HG03060 (cell line): ENCODE measurements at regions not wholly inside any gene's neighbourhood (a gene's known extent, or its start where the extent isn't known, plus 50 kb on each side); places are given as distances from the start of the nearest gene placed in this dataset.
"Not testable (repeated sequence)": the region's sequence is repeated elsewhere in the genome, so short reads cannot be mapped to it uniquely, and the experiment has no call there.

Experiments used
- ATAC-seq: cut with Tn5 transposase; IDR thresholded peaks from one replicate; pipeline ENCODE4 v1.9.1; 2021; ENCODE audit warnings: low read depth, moderate number of reproducible peaks; ENCODE audit not compliant: unreplicated experiment

DNA sequence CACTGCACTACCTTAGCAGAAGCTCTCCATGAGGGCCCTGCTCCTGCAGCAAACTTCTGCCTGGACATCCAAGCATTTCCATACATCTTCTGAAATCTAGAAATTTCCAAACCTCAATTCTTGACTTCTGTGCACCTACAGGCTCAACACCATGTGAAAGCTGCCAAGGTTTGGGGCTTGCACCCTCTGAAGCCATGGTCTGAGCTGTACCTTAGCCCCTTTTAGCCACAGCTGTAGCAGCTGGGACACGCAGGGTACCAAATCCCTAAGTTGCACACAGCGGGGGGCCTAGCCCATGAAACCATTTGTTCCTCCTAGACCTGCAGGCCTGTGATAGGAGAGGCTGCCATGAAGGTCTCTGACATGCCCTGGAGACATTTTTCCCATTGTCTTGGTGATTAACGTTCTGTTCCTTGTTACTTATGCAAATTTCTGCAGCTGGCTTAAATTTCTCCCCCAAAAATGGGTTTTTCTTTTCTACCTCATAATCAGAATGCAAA is 102.7 kb downstream of the EN1 start:
- ATAC-seq: not testable (repeated sequence)

DNA sequence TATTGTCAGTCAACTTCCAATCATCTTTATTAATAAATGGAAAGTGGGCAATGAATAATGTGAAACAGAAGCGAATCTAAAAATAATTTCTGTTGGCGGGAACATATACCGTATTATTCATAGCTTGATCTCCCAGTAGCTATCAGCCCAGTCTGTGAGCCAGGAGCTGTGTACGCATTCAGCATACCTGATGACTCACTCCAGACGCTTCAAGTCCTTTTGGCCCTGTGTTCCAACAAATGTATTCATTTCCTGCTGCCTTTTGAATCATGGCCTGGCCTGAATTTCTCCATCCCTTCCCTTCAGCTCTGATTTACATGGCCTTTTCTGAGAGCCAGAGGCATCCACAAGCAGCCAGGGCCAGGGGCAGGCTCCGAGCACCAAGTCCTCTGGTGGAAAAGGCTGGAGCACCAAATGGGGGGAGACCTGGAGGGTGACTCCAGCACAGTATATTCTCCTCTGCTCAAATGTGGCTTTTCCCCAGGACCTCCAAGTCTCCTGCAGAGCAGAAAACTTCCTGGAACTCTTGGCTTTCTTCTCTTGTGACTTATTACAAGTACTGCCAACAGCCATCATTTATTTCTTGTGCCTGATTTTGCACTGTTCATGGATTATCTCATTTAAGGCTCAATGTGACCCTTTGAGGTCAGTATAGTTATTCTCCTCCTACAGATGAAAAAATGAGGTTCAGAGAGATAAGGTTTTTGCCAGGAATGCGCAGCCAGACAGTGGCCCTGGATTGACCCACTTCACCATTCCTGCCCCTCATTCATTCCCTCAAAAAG is 108.7 kb downstream of the EN1 start:
- ATAC-seq: no peak

DNA sequence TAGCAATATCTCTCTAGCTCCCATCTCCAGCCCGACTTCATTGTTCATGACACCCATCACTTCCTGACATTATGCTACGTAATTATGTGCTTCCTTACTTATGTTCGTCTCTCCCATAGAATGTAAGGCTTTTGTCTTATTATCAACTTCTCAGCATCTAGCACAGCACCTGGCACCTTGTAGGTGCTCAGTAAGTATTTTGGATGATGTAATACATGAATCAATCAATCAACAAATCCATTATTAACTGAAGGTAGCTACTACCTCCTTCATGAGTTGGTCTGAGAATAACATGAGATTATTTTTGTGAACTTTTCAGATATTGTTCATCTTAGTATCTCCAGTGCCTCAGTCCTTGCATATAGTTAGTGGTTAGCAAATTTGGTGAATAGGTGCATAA is 109.3 kb downstream of the EN1 start:
- ATAC-seq: no peak

DNA sequence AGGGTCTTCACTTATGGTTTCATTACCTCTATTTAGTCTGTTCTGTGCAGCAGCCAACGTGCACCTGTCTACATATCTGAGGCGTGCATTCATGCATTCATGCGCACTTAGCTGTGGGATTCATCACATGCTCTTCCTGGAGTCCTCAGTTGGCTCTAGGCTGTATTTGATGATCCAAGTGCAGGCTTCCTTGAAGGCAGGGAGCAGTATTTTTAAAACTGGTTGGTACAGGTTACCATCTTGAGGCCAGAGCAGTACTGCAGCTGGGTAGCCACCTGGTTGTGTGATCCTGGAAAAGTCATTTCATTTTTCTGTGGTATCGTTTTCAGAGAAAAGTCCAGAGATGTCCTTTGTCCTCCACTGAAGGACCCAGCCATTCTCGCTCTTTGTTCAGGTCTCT is 109.8 kb downstream of the EN1 start:
- ATAC-seq: no peak

DNA sequence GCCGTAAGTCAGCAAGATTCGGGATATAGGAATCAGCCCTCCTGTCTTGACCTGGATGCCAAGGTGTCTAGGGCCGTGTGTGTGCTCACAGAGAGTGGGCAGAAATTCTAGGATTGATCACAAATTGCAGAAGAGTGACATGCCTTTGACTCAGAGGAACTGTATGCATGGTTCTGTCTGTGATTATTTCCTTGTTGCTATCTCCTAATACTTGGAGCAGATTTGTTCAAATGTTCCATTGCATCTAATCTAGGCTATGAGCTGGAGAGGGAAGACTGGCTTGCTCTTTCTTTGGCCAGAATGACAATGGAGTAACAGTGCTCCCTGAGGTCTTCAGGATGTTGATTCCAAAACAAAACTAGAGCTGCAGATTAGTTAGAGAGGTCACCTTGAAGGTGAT is 115.0 kb downstream of the EN1 start:
- no peak for ATAC-seq

DNA sequence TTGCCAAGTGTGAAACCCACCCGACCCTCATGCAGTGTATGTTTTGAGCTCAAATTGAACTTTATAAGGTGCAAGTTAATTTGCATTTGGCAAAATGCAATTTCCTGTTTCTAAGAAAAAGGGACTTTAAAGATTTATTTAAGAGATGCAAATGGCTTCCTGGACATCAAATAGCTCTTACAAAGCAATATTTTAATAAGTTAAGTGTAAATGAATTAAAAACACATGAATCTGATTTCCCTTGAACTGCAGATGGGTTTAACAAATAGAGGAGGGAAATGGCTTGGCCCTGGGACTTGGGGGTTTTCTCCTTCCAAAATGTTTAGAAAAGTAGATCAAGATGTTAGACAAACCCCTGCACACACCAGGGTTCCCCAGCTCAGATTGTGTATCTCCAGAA is 116.0 kb downstream of the EN1 start:
- ATAC-seq: no peak

DNA sequence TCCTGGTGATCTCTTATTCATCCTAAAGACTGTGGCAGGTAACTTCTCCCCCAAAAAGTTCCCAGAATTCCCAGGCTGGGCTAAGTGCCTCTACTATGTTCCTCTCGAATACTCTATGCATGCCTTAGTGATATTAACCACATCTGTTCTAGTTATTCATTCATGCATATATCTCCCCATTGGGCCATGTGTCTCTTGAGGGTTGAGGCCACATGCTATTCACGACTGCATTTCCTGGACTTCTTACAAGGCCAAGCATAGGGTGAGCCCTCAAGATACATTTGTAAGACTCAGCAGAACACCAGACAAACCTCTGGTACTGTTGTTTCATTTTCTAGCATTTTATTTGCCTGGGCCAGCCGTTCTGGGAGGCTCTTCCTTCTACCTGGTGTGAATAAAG is 117.0 kb downstream of the EN1 start:
- ATAC-seq: no peak

DNA sequence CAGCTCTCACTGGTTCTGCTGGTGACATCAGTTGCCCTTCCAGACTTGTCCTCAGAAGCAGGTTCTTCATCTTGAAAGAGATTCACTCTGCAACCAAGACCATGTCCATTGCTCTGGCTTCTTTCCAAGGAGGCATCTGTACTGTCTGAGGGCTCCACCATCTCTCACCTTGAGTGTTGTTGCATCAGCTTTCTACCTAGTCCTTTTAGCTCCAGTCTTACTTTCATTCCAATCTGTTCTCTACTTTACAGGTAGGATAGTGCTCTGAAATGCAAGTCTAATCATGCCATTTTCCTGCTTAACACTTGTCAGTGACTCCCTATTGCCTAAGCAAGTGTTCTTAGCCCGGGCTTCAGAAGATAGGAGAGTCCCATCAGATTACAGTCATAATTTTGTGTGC is 117.7 kb downstream of the EN1 start:
- no peak for ATAC-seq

DNA sequence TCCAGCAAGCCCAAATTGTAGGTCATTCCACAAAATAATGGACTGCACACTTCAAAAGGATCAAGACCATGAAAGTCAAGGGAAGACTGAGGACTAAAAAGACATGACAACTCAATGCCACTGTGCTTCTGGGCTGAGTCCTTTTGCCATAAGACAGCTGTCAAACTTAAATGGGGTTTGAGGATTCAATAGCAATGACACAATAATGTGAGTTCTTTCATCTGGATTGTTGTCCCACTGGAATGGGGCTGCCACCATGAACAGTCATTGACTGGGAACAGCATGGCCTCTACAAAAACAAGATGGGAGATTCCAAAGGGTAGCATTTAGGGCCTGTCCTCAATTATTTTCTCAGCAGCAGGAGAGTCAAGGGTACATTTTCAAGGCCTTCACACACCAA is 118.5 kb downstream of the EN1 start:
- ATAC-seq: no peak

DNA sequence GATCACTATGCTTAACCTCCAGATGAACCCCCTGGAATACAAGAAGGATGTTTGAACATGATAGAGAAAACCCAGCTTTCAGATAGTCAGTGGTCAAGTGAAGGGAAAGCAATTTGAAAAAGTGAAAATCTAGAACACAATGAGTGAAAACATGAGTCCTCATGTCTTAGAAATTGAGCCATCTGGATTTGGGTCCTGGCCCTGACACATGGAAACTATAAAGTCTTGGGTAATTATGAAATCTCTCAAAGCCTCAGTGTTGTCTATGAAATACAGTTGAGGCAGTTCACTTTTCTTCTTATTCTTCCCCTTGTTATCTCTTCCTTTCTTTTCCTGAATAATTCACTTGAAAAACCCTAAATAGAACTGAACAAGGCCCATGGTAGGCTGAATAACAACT is 120.6 kb downstream of the EN1 start:
- no peak for ATAC-seq

DNA sequence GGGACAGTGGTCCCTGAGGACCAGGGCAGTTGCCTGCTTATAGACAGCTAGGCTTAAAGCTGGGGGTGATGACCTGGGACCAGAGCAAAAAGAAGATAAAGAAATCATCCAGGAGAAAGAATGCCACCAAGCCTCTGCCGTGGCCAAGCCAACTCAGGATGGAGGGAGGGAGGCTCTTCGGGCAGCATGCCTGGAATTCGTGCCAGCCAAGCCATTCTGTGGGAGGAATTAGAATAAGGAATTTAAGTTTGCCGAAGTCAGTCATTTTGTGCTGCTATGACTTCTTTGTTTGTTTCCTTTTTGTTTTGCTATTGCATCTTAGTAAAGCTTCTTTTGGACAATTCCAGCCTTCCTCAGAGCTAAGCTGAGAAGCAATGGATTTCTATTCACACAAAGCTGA is 124.1 kb downstream of the EN1 start:
- ATAC-seq: no peak

DNA sequence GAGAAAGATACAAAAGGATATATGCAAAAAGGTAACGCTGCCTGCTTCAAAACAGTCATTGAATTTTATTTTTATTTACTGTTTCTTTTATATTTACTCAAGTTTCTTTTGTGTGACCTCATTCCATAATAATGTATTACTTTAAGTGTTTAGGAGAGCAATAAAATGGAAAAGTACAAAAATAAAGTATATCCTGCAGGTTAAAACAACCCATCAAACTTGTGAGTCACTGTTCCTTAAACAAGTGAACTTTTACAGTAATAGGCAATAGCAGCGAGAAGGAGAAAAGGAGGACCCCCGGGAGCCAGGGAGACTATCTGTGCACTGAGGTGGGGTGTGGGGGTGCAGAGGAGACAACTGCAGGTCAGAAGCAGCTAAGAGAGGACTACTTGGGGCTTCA is 124.5 kb downstream of the EN1 start:
- no peak for ATAC-seq

DNA sequence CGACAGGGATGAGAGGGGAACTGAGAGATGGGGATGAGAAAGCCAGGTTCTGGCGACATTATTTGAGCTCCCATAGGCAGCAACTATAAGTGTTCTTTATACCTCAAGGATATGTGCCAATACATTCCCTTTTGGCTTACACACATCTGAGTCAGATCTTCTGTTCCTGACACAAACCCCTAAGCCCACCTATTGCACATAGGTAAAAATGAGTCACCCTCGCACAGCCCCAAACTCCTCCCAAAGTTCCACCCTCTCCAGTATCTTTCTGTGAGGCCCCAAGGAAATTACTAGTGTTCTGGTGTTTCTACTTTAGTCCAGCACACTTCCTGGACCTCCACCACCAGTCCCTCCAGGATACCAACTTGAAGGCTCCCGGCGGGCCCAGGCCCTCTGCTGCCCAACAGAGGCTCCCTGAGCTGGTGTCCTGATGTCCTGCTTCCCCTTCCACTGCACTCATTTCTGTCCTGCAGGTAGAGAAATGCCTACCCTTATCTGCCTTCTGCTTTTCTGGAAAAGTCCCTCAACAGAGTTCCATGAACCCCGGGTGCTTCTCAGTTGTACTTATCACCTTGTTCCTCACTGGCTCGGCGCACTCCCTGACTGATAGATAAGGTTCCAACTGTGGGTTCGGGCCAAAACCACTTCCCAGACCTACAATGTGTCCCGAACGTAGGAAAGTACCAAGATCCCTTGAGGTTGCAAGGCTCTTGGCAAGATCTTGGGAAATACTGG is 125.5 kb downstream of the EN1 start:
- ATAC-seq: no peak

DNA sequence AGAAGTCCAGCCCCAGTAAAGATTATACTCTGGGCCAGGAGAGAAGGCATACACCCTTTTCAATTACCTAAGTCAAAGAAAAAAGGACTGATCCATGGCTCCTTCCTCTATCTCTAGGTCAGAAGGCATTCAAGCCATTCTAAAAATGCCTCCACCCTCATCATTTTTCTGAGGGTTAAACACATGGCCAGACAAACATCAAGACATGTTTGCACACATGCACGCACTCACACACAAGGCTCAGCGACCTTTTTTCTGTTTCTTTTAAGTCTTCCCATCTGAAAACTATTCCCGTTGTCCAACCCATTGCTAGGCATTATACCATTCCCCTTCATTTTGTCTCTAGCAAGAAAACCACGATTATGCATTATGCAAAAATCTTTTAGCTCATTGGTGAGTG is 126.6 kb downstream of the EN1 start:
- ATAC-seq: no peak

DNA sequence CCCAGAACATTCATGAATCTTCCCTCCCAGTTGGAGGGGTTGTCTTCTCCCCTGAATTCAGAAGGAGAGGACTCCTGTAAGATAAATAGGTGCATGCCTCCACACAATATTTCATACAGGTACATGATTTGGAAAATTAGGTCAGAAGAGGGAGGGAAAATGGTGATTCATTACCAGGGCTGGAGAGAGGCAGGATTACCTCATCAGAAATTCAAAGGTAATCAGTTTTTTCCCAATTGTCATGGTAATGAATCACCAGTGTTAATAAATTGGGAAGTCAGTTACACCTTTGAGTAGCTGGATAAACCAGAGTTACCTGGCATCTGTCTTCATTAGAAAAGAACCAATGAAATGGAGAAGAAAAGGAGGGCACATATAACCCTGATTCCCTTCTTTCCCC is 128.5 kb downstream of the EN1 start:
- no peak for ATAC-seq

DNA sequence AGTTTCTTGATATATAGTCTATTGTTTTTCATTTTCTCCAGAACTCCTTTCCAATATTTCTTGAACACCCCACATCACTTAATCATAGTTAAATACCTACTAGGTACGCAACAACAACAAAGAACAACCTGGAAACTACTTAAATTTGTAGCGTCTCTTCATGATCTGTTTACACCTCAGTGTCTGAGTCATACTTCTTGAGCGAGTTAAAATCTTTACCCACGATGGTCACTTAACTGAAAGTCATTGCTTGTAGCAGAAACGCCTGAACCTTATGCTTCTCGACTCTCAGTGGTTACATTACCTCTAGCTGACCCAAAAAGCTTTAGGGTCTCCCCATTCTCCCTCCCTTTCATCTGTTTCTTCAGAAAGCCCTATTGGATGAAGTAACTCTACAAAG is 131.3 kb downstream of the EN1 start:
- ATAC-seq: no peak

DNA sequence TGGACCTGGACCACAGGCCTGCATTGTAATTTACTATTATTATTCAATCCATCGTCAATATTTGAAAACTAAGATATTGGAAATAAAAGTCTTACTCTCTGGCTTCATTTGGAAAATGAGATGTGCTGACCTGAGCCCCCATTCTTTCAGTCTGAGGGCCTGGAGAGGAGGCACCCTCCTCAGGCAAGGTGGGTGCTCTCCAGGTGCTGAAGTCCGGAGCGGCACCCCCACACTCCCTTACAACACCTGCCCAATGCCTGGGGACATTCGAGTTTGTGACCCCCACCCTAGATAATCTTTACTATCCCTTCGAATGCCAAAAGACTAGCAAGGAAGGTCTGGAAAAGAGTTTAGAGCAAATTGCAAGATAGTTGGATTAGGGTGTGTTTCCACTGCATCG is 133.3 kb downstream of the EN1 start:
- ATAC-seq: no peak

DNA sequence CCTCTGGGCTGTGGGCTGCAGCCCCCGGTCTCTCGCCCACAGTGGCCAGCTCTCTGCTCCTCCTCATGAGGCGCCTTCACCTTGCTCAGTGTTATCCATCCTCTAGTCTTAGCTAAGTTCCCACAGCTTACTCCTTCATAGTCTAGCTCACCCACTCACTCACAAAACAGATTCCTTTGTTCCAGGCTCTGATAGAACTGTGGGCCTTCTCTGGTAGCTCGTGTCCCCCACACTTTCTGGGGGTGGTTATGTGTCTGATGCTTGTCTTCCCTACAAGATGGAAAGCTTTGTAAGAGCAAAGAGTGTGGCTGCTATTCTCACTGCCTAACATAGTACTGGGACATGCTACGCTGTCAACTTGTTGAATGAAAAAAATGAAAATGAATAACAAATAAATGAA is 135.8 kb downstream of the EN1 start:
- no peak for ATAC-seq

DNA sequence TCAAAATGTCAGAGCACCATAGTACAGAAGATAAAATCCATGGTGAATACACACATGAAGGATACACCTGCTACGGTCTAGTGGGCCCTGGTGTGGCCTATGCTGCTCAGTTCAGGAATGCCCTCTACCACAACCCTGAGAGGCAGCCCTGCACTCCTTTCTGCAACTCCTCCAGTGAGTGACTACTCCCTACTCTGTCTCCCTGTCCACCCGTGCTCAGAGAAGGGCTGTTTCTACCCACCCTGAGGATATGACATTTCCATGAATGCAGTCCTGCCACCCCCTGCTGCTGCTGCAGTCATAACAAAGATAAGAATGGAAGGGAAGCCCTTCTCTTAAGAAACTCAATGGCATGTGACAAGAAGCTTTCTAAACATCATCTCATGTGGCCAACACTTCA is 137.0 kb downstream of the EN1 start:
- no peak for ATAC-seq

DNA sequence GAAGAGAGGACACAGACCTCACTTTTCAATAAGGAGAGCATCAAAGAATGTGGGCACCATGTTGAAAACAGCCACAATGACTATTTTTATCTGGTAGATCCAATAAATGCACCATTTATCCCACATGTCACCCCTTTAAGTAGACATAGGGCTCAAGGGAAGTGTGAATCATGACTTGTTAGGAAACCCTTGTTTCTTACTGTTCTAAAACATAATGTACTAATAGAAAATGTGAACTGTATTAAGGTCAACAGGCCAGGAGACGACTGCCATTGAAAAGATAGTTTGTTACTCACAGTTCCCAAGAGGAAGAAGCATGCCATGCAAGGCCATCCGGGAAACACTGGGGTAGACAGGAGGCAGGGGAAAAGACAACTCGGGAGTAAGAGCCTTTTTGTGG is 137.7 kb downstream of the EN1 start:
- ATAC-seq: no peak

DNA sequence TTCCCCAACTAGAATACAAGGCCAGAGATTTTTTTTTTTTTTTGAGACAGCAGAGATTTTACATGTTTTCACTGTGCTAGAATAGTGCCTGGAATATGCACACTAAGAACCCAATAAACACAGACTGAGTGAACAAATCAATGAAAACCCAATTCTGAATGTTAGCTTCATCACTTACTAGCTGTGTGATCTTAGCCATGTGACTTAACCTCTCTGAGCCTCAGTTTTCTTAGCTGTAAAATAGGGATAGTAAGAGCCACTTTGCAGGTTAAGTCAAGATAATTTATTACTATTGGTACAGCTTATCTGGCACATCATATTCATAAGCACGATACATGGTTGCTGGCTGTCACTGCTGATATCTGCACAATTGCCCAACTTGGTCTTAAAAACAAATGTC is 140.6 kb downstream of the EN1 start:
- ATAC-seq: no peak

DNA sequence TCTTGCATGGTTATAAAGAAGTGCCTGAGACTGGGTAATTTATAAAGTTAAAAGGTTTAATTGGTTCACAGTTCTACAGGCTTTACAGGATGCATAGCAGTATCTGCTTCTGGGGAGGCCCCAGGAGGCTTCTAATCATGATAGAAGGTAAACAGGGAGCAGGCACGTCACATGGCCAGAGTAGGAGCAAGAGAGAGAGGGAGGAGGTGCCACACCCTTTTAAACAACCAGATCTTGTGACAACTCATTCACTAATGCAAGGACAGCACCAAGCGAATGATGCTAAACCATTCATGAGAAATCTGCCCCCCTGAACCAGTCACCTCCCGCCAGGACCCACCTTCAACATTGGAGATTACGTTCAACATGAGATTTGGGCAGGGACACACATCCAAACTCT is 141.1 kb downstream of the EN1 start:
- ATAC-seq: no peak
